Heart left ventricle (tissue), 16 donors: ENCODE measurements at regions not wholly inside any gene's neighbourhood (a gene's known extent, or its start where the extent isn't known, plus 50 kb on each side); places are given as distances from the start of the nearest gene placed in this dataset.

ENCODE experiments used
- ATAC-seq, 4 donors: fragments of 200-7000 bp; cut with Tn5 transposase; one replicate each; pipeline ENCODE4 v1.9.1; 2020 to 2022; ENCODE audit warnings: moderate library complexity in 4 of 4, mild to moderate bottlenecking in 3 of 4, moderate number of reproducible peaks in 1 of 4
- DNase-seq, 5 donors: peaks; one replicate each; pipeline ENCODE4 v3.0.0-alpha.2; 2020
- H3K27ac ChIP-seq, 12 donors: fragments of 200-600 bp; sonication (generic) in 4 of 12; one replicate each; pipeline versions ENCODE4 v1.5.0 to v1.8.0; 2016 to 2022; ENCODE audit warnings: mild to moderate bottlenecking in 2 of 12
- H3K27me3 ChIP-seq, 9 donors: fragments of 200-600 bp; sonication (generic) in 2 of 9; one replicate each; pipeline versions ENCODE4 v1.5.1 to v1.8.0; 2016 to 2022; ENCODE audit warnings: mild to moderate bottlenecking in 3 of 9
- H3K36me3 ChIP-seq, 9 donors: fragments of 200-600 bp; sonication (generic) in 2 of 9; one replicate each; pipeline versions ENCODE4 v1.5.0 to v1.8.0; 2018 to 2022; ENCODE audit warnings: mild to moderate bottlenecking in 2 of 9
- H3K4me1 ChIP-seq, 12 donors: fragments of 200-600 bp; sonication (generic) in 4 of 12; one replicate each; pipeline versions ENCODE4 v1.5.0 to v1.8.0; 2016 to 2022; ENCODE audit warnings: mild to moderate bottlenecking in 3 of 12
- H3K4me3 ChIP-seq, 12 donors: fragments of 200-600 bp; sonication (generic) in 4 of 12; one replicate each; pipeline versions ENCODE4 v1.5.0 to v1.8.0; 2017 to 2022; ENCODE audit warnings: mild to moderate bottlenecking in 9 of 12, moderate library complexity in 4 of 12
- H3K9me3 ChIP-seq, 12 donors: fragments of 200-600 bp; sonication (generic) in 4 of 12; one replicate each; pipeline versions ENCODE4 v1.5.0 to v1.8.0; 2016 to 2022; ENCODE audit warnings: mild to moderate bottlenecking in 1 of 12
- POLR2A ChIP-seq, 2 donors: fragments of 450-650 bp; IDR thresholded peaks; one replicate each; pipeline ENCODE4 v1.6.1; 2017; ENCODE audit warnings: antibody characterized with exemption in 2 of 2, mild to moderate bottlenecking in 2 of 2, moderate library complexity in 2 of 2
- whole genome bisulfite sequencing, 4 donors: extraction: QIAGEN DNeasy Blood & Tissue Kit in 2 of 4; methylation state at CpG; one replicate each; pipeline versions ENCODE4 v1.1.5 to v1.1.7; 2013 to 2018; 5-methylcytosine and 5-hydroxymethylcytosine counted together
- intact Hi-C, 10 donors: fragments of 100-400 bp; cut with DNase I; formaldehyde crosslinking; loops; one replicate each; pipeline versions ENCODE4 v1.11.1 to v1.14.2; 2022
- TF ChIP-seq, protein P1 (sequence below), 12 donors: fragments of 200-600 bp; sonication (generic) in 4 of 12; IDR thresholded peaks; one replicate each; pipeline versions ENCODE4 v1.5.0 to v1.8.0; 2018 to 2022; ENCODE audit warnings: antibody characterized with exemption in 12 of 12, mild to moderate bottlenecking in 5 of 12
- donor health status: ischemic (EF 13 %, LVEDD 7.1; RV severe dilation, severe dysfunction).
- donor health status: healthy with polysubstance abuse.
- donor health status: DM: no; HTN: yes; CAD: no.
- donor health status: DM: no; HTN: no; CAD: no.
- donor health status: ischemic (EF 25% LVEDD 6.9; RV normal size, moderate dysfunction).
- donor health status: ischemic (EF 25% LVEDD 5.7; RV mildly dilated, moderate dysfunction).
- donor health status: healthy.
- donor health status: DM: yes; HTN: yes; CAD: no.
- donor health status: ischemic (EF 35%, LVEDD 5.7; RV mildly dilated, moderate dysfunction).
- donor health status: nonischemic (EF 11% LVEDD 7.7; RV severe dilation, severe dysfunction).
- donor health status: DM: yes; HTN: yes; CAD: no.
- donor health status: PGD.
- donor health status: ischemic (EF 29% LVEDD 5.4; RV normal size, mild dysfunction).
- donor health status: nonischemic (EF 23%, LVEDD 6.1; RV moderate dilation, normal function).

DNA sequence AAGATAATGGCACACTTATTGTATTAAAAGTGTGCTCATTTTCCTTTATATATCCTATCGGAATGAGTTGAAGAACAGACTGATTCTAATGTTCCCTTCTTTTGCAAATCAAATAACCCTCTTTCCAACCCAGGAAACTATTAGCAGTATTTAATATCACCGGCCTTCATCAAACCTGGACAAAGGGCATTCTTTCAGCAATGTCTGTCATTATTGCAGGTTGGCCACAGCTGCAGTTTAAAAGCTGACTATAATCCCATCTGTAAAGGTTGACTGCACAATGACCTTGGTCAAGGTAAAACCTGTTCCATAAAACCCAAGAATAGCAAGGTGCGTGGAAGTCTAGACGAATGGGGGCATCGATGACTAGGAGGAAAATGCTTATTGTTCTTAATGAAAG lies 472.3 kb upstream of the SOX5 start:
- no peak overlapping the region for H3K27ac ChIP-seq
- peaks cover 0 to 14% (median 0%) of the 10 kb centered on the region in 12 donors for H3K9me3 ChIP-seq
- H3K36me3 ChIP-seq = no peaks in the 10 kb centered on the region
- intact Hi-C loops = no loop called here
- H3K27me3 ChIP-seq = no peaks in the 10 kb centered on the region
- DNase-seq (no peak), ATAC-seq (no peak)
- no peaks in the 10 kb centered on the region for H3K4me1 ChIP-seq
- WGBS, 4 donors = 89 to 93% (median 92%) methylated on average over 5 of the region's 5 CpGs
- TF ChIP-seq, protein P1, sequence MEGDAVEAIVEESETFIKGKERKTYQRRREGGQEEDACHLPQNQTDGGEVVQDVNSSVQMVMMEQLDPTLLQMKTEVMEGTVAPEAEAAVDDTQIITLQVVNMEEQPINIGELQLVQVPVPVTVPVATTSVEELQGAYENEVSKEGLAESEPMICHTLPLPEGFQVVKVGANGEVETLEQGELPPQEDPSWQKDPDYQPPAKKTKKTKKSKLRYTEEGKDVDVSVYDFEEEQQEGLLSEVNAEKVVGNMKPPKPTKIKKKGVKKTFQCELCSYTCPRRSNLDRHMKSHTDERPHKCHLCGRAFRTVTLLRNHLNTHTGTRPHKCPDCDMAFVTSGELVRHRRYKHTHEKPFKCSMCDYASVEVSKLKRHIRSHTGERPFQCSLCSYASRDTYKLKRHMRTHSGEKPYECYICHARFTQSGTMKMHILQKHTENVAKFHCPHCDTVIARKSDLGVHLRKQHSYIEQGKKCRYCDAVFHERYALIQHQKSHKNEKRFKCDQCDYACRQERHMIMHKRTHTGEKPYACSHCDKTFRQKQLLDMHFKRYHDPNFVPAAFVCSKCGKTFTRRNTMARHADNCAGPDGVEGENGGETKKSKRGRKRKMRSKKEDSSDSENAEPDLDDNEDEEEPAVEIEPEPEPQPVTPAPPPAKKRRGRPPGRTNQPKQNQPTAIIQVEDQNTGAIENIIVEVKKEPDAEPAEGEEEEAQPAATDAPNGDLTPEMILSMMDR (IDR thresholded peaks at IDR 0.05) = no peak
- TF ChIP-seq POLR2A (IDR thresholded peaks at IDR 0.05) = no peak
- H3K4me3 ChIP-seq = no peak overlapping the region

DNA sequence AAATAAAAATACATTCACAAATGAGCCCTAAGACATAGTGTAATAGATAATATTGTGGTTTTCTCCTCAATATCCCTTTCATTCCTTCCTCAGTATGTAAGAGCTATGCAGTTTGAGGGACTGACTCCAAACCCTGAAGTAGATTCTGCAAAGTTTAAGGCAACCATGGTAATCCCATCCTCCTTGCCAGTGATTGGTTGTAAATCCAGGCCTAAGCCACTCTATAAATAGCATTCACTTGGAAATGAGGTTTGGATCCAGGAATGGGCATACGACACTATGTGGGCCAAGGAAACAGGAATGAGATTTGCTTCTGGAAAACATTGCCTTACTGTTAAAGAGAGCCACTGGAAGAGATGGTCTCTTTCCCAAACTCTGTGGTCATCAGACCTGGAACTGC lies 468.7 kb upstream of the SOX5 start:
- ATAC-seq (no peak), DNase-seq (no peak)
- H3K4me1 ChIP-seq = peaks cover 0 to 5% (median 0%) of the 10 kb centered on the region in 12 donors
- TF ChIP-seq, protein P1 (IDR thresholded peaks at IDR 0.05) = no peak
- TF ChIP-seq POLR2A (IDR thresholded peaks at IDR 0.05) = no peak
- intact Hi-C loops = no loop called here
- no peaks in the 10 kb centered on the region for H3K27me3 ChIP-seq
- 38 to 44% (median 42%) methylated on average over 1 of the region's 1 CpG for WGBS, 4 donors
- no peaks in the 10 kb centered on the region for H3K36me3 ChIP-seq
- H3K9me3 ChIP-seq = peaks cover 0 to 14% (median 0%) of the 10 kb centered on the region in 12 donors
- no peak overlapping the region for H3K27ac ChIP-seq
- H3K4me3 ChIP-seq = no peak overlapping the region

DNA sequence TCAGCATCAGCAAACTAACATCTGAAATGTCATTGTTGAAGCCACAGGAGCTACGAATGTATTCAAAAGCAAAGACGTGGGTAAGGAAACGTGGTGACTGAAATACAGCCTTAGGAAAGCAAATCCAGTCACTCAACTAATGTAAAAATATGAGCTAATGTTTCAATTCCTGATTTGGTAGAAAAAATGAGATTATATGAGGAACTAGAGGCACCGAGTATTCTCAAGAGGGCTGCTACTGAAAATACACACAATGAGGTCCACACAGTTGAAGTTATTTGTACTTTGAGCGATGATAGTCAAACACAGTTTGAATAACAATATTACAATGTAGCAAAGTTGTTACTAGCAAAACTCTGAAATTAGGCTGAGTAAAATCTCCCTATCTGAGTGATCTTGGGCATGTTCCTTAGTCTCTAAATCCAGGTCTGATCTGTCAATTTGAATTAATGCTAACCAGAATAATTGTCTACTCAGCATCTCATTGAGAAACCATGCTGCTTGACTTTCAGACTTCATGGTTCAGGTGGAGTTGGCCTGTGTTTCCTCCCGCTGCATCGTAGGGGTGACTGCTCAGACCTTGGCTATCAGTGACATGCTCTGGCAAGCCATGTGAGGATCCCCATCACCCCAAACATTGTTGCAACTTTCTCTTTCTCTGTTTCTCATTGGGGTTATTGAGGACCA lies 467.1 kb upstream of the SOX5 start:
- no peak for DNase-seq
- H3K36me3 ChIP-seq = no peaks in the 10 kb centered on the region
- no peak for ATAC-seq
- H3K27ac ChIP-seq = no peak overlapping the region
- no peaks in the 10 kb centered on the region for H3K27me3 ChIP-seq
- H3K9me3 ChIP-seq = peaks cover 0 to 14% (median 0%) of the 10 kb centered on the region in 12 donors
- TF ChIP-seq, protein P1 (IDR thresholded peaks at IDR 0.05) = no peak
- TF ChIP-seq POLR2A (IDR thresholded peaks at IDR 0.05) = no peak
- 88 to 91% (median 89%) methylated on average over 7 of the region's 7 CpGs for WGBS, 4 donors
- peaks cover 0 to 5% (median 0%) of the 10 kb centered on the region in 12 donors for H3K4me1 ChIP-seq
- no peak overlapping the region for H3K4me3 ChIP-seq
- intact Hi-C loops = no loop called here

DNA sequence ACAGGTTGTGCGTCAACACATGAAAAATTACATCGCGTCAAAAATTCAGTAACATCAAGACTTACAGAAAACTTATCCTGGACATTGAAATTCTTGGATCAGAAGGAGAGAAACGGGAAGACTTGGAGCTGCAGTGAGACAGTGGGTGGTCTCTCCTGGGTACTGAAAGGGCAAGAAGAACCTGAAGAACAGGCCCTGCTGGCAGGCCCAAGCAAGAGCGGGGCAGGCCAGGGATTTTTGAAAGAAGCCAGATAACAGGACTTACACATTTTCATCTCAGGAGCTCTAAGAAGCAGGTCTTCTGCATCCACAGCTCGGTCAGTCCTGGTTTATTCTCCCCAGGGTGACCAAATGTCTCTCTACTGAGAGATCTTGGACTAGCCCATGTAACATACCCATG lies 466.5 kb upstream of the SOX5 start:
- 87 to 89% (median 88%) methylated on average over 6 of the region's 6 CpGs for WGBS, 4 donors
- H3K9me3 ChIP-seq = peaks cover 0 to 9% (median 0%) of the 10 kb centered on the region in 12 donors
- no peak for DNase-seq
- intact Hi-C loops = no loop called here
- TF ChIP-seq, protein P1 (IDR thresholded peaks at IDR 0.05) = no peak
- no peak for TF ChIP-seq POLR2A (IDR thresholded peaks at IDR 0.05)
- no peaks in the 10 kb centered on the region for H3K36me3 ChIP-seq
- no peaks in the 10 kb centered on the region for H3K27me3 ChIP-seq
- H3K4me1 ChIP-seq = peaks cover 0 to 5% (median 0%) of the 10 kb centered on the region in 12 donors
- no peak overlapping the region for H3K27ac ChIP-seq
- no peak for ATAC-seq
- H3K4me3 ChIP-seq = no peak overlapping the region
